ENCODE measurements at regions not wholly inside any gene's neighbourhood (a gene's known extent, or its start where the extent isn't known, plus 50 kb on each side); places are given as distances from the start of the nearest gene placed in this dataset.

- Histone ChIP-seq H3K36me3 (ENCODE audit: control insufficient read depth, insufficient read depth, low read length) (no peaks in the 10 kb centered on the region), H3K27me3 (ENCODE audit: control insufficient read depth, insufficient read depth, low read length) (no peaks in the 10 kb centered on the region), H3K4me3 (ENCODE audit: low read length) (no peak overlapping the region), H3K4me1 (ENCODE audit: control insufficient read depth, insufficient read depth, low read length) (no peaks in the 10 kb centered on the region; the same call in 1 of the 2 replicates), H3K9me3 (ENCODE audit: control insufficient read depth, insufficient read depth, low read length) (no peaks in the 10 kb centered on the region), H3K27ac (ENCODE audit: low read length) (no peak overlapping the region)
- no peak for DNase-seq (ENCODE audit: low read depth, low spot score)
- WGBS (ENCODE audit: insufficient coverage, insufficient read length), result no CpG with 5 or more reads among the region's 4 CpGs
These were observed 145.3 kb upstream of the OTOS start for GRCh38 chr2:240285725-240286124.

- DNase-seq (ENCODE audit: low read depth, low spot score), result no peak
- Histone ChIP-seq H3K27ac (ENCODE audit: low read length) (no peak overlapping the region), H3K36me3 (ENCODE audit: control insufficient read depth, insufficient read depth, low read length) (no peaks in the 10 kb centered on the region), H3K27me3 (ENCODE audit: control insufficient read depth, insufficient read depth, low read length) (no peaks in the 10 kb centered on the region), H3K4me3 (ENCODE audit: low read length) (no peak overlapping the region), H3K4me1 (ENCODE audit: control insufficient read depth, insufficient read depth, low read length) (no peaks in the 10 kb centered on the region; the same call in 1 of the 2 replicates), H3K9me3 (ENCODE audit: control insufficient read depth, insufficient read depth, low read length) (no peaks in the 10 kb centered on the region)
- WGBS (ENCODE audit: insufficient coverage, insufficient read length), result no CpG with 5 or more reads among the region's 6 CpGs
These were observed 146.1 kb upstream of the OTOS start for GRCh38 chr2:240286596-240286995.

GRCh38 chr2:240287011-240287410 is 146.6 kb upstream of the OTOS start:
- WGBS (ENCODE audit: insufficient coverage, insufficient read length), result no CpG with 5 or more reads among the region's 14 CpGs
- no peaks in the 10 kb centered on the region; the same call in 1 of the 2 replicates for H3K4me1 ChIP-seq (ENCODE audit: control insufficient read depth, insufficient read depth, low read length)
- H3K4me3 ChIP-seq (ENCODE audit: low read length), result no peak overlapping the region
- H3K9me3 ChIP-seq (ENCODE audit: control insufficient read depth, insufficient read depth, low read length), result no peaks in the 10 kb centered on the region
- no peak overlapping the region for H3K27ac ChIP-seq (ENCODE audit: low read length)
- H3K27me3 ChIP-seq (ENCODE audit: control insufficient read depth, insufficient read depth, low read length), result no peaks in the 10 kb centered on the region
- no peaks in the 10 kb centered on the region for H3K36me3 ChIP-seq (ENCODE audit: control insufficient read depth, insufficient read depth, low read length)
- no peak for DNase-seq (ENCODE audit: low read depth, low spot score)

GRCh38 chr2:240287496-240288086 is 147.1 kb upstream of the OTOS start:
- DNase-seq (ENCODE audit: low read depth, low spot score), result no peak
- no peaks in the 10 kb centered on the region for H3K36me3 ChIP-seq (ENCODE audit: control insufficient read depth, insufficient read depth, low read length)
- H3K27ac ChIP-seq (ENCODE audit: low read length), result no peak overlapping the region
- no peak overlapping the region for H3K4me3 ChIP-seq (ENCODE audit: low read length)
- no peaks in the 10 kb centered on the region for H3K27me3 ChIP-seq (ENCODE audit: control insufficient read depth, insufficient read depth, low read length)
- WGBS (ENCODE audit: insufficient coverage, insufficient read length), result no CpG with 5 or more reads among the region's 11 CpGs
- no peaks in the 10 kb centered on the region for H3K9me3 ChIP-seq (ENCODE audit: control insufficient read depth, insufficient read depth, low read length)
- no peaks in the 10 kb centered on the region; the same call in 1 of the 2 replicates for H3K4me1 ChIP-seq (ENCODE audit: control insufficient read depth, insufficient read depth, low read length)

- no peak overlapping the region for H3K4me3 ChIP-seq (ENCODE audit: low read length)
- no peaks in the 10 kb centered on the region; the same call in 1 of the 2 replicates for H3K4me1 ChIP-seq (ENCODE audit: control insufficient read depth, insufficient read depth, low read length)
- no CpG with 5 or more reads among the region's 7 CpGs for WGBS (ENCODE audit: insufficient coverage, insufficient read length)
- no peaks in the 10 kb centered on the region for H3K9me3 ChIP-seq (ENCODE audit: control insufficient read depth, insufficient read depth, low read length)
- DNase-seq (ENCODE audit: low read depth, low spot score), result no peak
- no peak overlapping the region for H3K27ac ChIP-seq (ENCODE audit: low read length)
- no peaks in the 10 kb centered on the region for H3K27me3 ChIP-seq (ENCODE audit: control insufficient read depth, insufficient read depth, low read length)
- H3K36me3 ChIP-seq (ENCODE audit: control insufficient read depth, insufficient read depth, low read length), result no peaks in the 10 kb centered on the region
These were observed 147.4 kb upstream of the GPC1 start for GRCh38 chr2:240288087-240288521.

- DNase-seq (ENCODE audit: low read depth, low spot score), result no peak
- no peak overlapping the region for H3K27ac ChIP-seq (ENCODE audit: low read length)
- no peak overlapping the region for H3K4me3 ChIP-seq (ENCODE audit: low read length)
- H3K4me1 ChIP-seq (ENCODE audit: control insufficient read depth, insufficient read depth, low read length), result no peaks in the 10 kb centered on the region; the same call in 1 of the 2 replicates
- no peaks in the 10 kb centered on the region for H3K27me3 ChIP-seq (ENCODE audit: control insufficient read depth, insufficient read depth, low read length)
- no peaks in the 10 kb centered on the region for H3K36me3 ChIP-seq (ENCODE audit: control insufficient read depth, insufficient read depth, low read length)
- no peaks in the 10 kb centered on the region for H3K9me3 ChIP-seq (ENCODE audit: control insufficient read depth, insufficient read depth, low read length)
- WGBS (ENCODE audit: insufficient coverage, insufficient read length), result no CpG with 5 or more reads among the region's 30 CpGs
These were observed 145.6 kb upstream of the GPC1 start for GRCh38 chr2:240289701-240290431.

GRCh38 chr2:240290432-240291336 is 144.8 kb upstream of the GPC1 start:
- H3K27me3 ChIP-seq (ENCODE audit: control insufficient read depth, insufficient read depth, low read length), result no peaks in the 10 kb centered on the region

GRCh38 chr2:240291337-240292034 is 144.0 kb upstream of the GPC1 start:
- Histone ChIP-seq H3K4me1 (ENCODE audit: control insufficient read depth, insufficient read depth, low read length) (no peaks in the 10 kb centered on the region; the same call in 1 of the 2 replicates), H3K9me3 (ENCODE audit: control insufficient read depth, insufficient read depth, low read length) (no peaks in the 10 kb centered on the region), H3K27ac (ENCODE audit: low read length) (no peak overlapping the region), H3K4me3 (ENCODE audit: low read length) (no peak overlapping the region), H3K27me3 (ENCODE audit: control insufficient read depth, insufficient read depth, low read length) (no peaks in the 10 kb centered on the region), H3K36me3 (ENCODE audit: control insufficient read depth, insufficient read depth, low read length) (no peaks in the 10 kb centered on the region)
- WGBS (ENCODE audit: insufficient coverage, insufficient read length), result no CpG with 5 or more reads among the region's 16 CpGs
- no peak for DNase-seq (ENCODE audit: low read depth, low spot score)

More at GRCh38 chr2:240290432-240291336, 144.8 kb upstream of the GPC1 start:
- Histone ChIP-seq H3K9me3 (ENCODE audit: control insufficient read depth, insufficient read depth, low read length) (no peaks in the 10 kb centered on the region), H3K4me1 (ENCODE audit: control insufficient read depth, insufficient read depth, low read length) (no peaks in the 10 kb centered on the region; the same call in 1 of the 2 replicates), H3K27ac (ENCODE audit: low read length) (no peak overlapping the region), H3K4me3 (ENCODE audit: low read length) (no peak overlapping the region), H3K36me3 (ENCODE audit: control insufficient read depth, insufficient read depth, low read length) (no peaks in the 10 kb centered on the region)
- DNase-seq (ENCODE audit: low read depth, low spot score), result no peak
- no CpG with 5 or more reads among the region's 30 CpGs for WGBS (ENCODE audit: insufficient coverage, insufficient read length)

GRCh38 chr2:240292035-240292574 is 143.4 kb upstream of the GPC1 start:
- H3K27me3 ChIP-seq (ENCODE audit: control insufficient read depth, insufficient read depth, low read length), result no peaks in the 10 kb centered on the region
- no peaks in the 10 kb centered on the region for H3K36me3 ChIP-seq (ENCODE audit: control insufficient read depth, insufficient read depth, low read length)
- no peaks in the 10 kb centered on the region for H3K9me3 ChIP-seq (ENCODE audit: control insufficient read depth, insufficient read depth, low read length)
- H3K4me1 ChIP-seq (ENCODE audit: control insufficient read depth, insufficient read depth, low read length), result no peaks in the 10 kb centered on the region; the same call in 1 of the 2 replicates
- no CpG with 5 or more reads among the region's 8 CpGs for WGBS (ENCODE audit: insufficient coverage, insufficient read length)
- no peak for DNase-seq (ENCODE audit: low read depth, low spot score)
- no peak overlapping the region for H3K4me3 ChIP-seq (ENCODE audit: low read length)
- no peak overlapping the region for H3K27ac ChIP-seq (ENCODE audit: low read length)

Data from iPS DF 6.9 (cell line).